BLaER1 treated with 17β-estradiol and CSF1 and Interleukin-3, amounts not matched to agents 10 nM and 100 nM (cell line): ENCODE measurements at regions not wholly inside any gene's neighbourhood (a gene's known extent, or its start where the extent isn't known, plus 50 kb on each side); places are given as distances from the start of the nearest gene placed in this dataset.
"Not testable (repeated sequence)": the region's sequence is repeated elsewhere in the genome, so short reads cannot be mapped to it uniquely, and the experiment has no call there.

Source experiments
- H3K27ac ChIP-seq, 11 experiments: shearing (Covaris generic); formaldehyde crosslinking; 2 replicates each; pipeline ENCODE4 v1.8.1; 2022
- H3K27me3 ChIP-seq, 11 experiments: shearing (Covaris generic); formaldehyde crosslinking; 2 replicates each; pipeline ENCODE4 v1.8.1; 2022
- H3K36me3 ChIP-seq, 11 experiments: shearing (Covaris generic); formaldehyde crosslinking; 2 replicates each; pipeline ENCODE4 v1.8.1; 2022
- H3K4me1 ChIP-seq, 10 experiments: shearing (Covaris generic); formaldehyde crosslinking; 2 replicates each; pipeline ENCODE4 v1.8.1; 2022
- H3K4me2 ChIP-seq, 11 experiments: shearing (Covaris generic); formaldehyde crosslinking; 2 replicates each; pipeline ENCODE4 v1.8.1; 2022
- H3K4me3 ChIP-seq, 10 experiments: shearing (Covaris generic); formaldehyde crosslinking; 2 replicates each; pipeline ENCODE4 v1.8.1; 2022
- H3K9ac ChIP-seq, 11 experiments: shearing (Covaris generic); formaldehyde crosslinking; 2 replicates each; pipeline ENCODE4 v1.8.1; 2022
- H3K9me3 ChIP-seq, 11 experiments: shearing (Covaris generic); formaldehyde crosslinking; replicated peaks in 1 of 11; 2 replicates each; pipeline ENCODE4 v1.8.1; 2022
- H4K20me1 ChIP-seq, 11 experiments: shearing (Covaris generic); formaldehyde crosslinking; 2 replicates each; pipeline ENCODE4 v1.8.1; 2022
- Cebpa-rat ChIP-seq, 11 experiments: shearing (Covaris generic); IDR thresholded peaks; 2 replicates each; pipeline ENCODE4 v1.8.1; 2022

DNA sequence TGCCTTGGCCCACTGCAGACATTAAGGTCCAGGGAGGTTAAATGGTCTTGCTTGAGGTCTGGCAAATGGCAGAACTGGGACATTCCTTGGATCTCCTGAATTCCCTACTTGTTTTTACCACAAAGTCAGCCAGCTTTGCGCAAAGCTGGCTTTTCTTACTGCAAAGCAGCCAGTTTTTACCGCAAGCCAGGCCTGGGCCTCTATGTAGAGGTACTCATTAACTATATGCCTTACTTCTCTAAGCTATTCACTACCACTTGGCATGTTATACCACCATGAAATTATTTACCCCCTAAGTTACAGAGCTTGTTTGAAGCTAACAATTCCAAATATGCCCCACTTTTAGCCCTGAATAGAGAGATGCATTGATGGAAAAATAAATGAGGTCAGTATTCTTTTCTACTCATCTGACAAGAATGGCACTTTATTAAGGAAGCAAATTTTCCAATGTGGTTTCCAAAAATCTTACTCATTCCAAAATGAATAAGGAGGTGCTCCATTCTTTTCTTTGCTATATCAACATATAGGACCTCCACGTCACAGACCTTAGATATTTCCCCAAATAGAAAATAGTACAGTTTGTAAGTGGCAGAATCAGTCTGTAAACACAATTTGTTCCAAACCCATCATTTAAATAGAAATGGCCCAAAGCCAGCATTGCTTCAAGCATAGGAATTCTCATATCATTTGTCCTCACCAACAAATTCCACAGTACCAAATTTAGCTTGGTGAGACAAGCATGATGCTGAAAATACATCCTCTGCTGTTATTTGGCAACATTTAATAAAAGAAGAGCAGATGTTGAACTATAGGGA, 143.9 kb upstream of the TSC22D1 start:
- Histone ChIP-seq H3K36me3 (no peaks in the 10 kb centered on the region), H3K9me3 (peaks cover 10 to 26% (median 16%) of the 10 kb centered on the region in 11 experiments; a peak in 21 of 22 replicates), H3K27me3 (no peaks in the 10 kb centered on the region), H3K4me1 (no peaks in the 10 kb centered on the region), H3K27ac (no peak overlapping the region), H3K4me3 (no peak overlapping the region), H4K20me1 (no peaks in the 10 kb centered on the region), H3K9ac (no peak overlapping the region), H3K4me2 (no peak overlapping the region)
- no peak for TF ChIP-seq Cebpa-rat (IDR thresholded peaks at IDR 0.05)

DNA sequence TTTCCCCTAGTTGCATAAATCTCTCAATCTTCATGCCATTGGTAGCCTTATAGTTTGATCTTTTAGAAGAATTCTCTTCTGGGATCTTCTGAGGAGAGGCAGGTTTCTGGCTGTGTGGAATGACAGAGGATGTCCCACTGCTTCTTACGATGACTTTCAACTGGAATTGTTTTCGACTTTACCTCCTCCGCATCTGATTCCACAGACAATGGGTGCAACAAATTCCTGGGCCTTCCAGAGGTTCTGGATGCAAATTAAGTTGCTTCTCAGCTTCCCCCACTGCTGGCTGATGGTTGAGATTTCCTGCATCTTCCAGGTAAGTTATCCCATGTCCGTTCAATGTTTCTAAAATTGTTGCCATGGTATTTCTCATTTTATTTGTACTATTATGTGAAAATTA, 142.3 kb upstream of the TSC22D1 start:
- H3K27ac ChIP-seq, result no peak overlapping the region

DNA sequence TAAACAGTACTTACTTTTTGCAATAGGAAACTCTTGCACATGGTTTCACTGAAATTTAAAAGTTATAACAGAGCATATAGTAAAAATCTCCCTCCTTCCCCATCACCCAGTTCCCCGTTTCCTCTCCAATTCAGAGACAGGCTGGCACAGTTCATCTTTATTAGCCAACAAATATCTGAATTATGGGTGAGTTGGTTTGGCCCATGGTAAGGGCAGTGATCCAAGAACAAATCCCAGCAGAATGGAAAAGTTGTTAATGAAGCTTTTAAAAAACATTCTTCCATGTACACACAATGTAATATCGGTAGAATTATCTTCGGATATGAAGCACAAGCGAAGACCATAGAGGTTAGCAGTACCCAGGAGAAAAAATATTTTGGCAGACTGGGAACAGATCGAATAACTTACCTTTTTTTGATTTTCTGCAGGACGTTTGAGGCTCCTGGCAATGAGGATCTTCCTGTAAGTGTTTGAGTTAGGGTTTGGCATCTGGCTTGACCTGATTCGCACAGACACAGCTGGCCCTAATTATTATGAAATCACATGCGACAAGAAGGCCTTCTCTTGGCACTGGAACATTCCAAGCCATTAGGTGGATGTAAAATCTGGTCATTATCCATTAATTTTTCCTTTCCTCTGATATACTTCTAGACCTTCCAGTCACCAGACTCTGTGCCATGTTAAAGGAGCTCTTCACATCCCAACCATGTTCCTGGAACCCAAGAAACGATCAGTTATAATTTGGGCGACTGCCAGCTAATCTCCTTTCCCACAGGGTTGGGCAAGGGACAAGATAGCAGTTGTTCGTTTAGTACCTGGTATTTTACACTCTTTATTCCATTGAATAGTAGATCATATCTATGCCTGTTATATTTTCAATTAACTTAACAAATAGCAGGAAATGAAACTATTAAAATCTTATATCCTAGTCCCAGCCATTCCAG, 139.4 kb upstream of the TSC22D1 start:
- H3K9ac ChIP-seq, result no peak overlapping the region

More for the DNA sequence above, 142.3 kb upstream of the TSC22D1 start:
- no peaks in the 10 kb centered on the region for H3K4me1 ChIP-seq
- H3K4me2 ChIP-seq, result no peak overlapping the region
- H3K4me3 ChIP-seq, result no peak overlapping the region
- H3K9me3 ChIP-seq, result peaks cover 10 to 24% (median 16%) of the 10 kb centered on the region in 11 experiments; a peak in 21 of 22 replicates
- no peak for TF ChIP-seq Cebpa-rat (IDR thresholded peaks at IDR 0.05)
- no peaks in the 10 kb centered on the region for H3K36me3 ChIP-seq
- no peaks in the 10 kb centered on the region for H4K20me1 ChIP-seq
- H3K27me3 ChIP-seq, result no peaks in the 10 kb centered on the region
- no peak overlapping the region for H3K9ac ChIP-seq

DNA sequence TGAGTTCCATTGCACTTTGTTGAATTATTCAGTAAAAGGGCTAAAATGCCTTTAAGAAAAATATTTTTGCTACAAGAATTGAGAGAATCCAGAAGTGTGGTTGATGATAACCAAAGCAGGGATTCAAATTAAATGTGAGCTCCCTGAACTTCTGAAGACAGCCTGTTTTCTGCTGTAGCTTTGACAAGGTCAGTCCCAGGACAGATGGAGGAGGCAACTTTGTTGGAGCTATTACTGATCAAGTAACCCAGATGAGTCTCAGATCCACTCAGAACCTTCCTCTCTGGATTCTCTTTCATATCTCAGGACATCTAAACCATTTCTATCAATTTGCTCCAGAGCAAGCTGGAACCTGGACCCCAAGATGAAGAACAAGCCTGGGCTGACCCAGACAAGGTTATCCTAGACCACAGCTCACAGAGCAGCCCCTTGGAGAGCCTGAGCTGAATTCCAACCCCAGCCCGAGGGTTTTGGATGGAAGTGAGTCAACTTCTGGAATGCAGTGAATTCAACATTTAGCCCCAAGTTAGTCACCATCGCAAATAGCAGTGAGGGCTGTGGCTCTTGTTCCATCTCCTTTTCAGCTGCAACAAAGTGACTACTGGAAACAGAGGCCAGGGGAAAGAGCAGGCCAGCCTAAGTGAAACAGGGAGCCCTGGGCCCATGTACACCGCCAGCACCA, 137.8 kb upstream of the TSC22D1 start:
- no peak overlapping the region for H3K9ac ChIP-seq
- no peaks in the 10 kb centered on the region for H4K20me1 ChIP-seq
- H3K4me1 ChIP-seq, result peaks cover 0 to 18% (median 0%) of the 10 kb centered on the region in 10 experiments; a peak in 6 of 20 replicates
- H3K27ac ChIP-seq, result no peak overlapping the region
- H3K9me3 ChIP-seq, result no peaks in the 10 kb centered on the region
- H3K27me3 ChIP-seq, result no peaks in the 10 kb centered on the region
- no peak overlapping the region for H3K4me3 ChIP-seq
- H3K36me3 ChIP-seq, result no peaks in the 10 kb centered on the region
- TF ChIP-seq Cebpa-rat (IDR thresholded peaks at IDR 0.05), result no peak
- no peak overlapping the region for H3K4me2 ChIP-seq

More for the DNA sequence above, 139.4 kb upstream of the TSC22D1 start:
- Histone ChIP-seq H3K27me3 (no peaks in the 10 kb centered on the region), H3K27ac (no peak overlapping the region), H4K20me1 (no peaks in the 10 kb centered on the region), H3K36me3 (no peaks in the 10 kb centered on the region), H3K4me3 (no peak overlapping the region), H3K9me3 (no peaks in the 10 kb centered on the region), H3K4me2 (no peak overlapping the region), H3K4me1 (peaks cover 0 to 16% (median 0%) of the 10 kb centered on the region in 10 experiments; a peak in 6 of 20 replicates)
- no peak for TF ChIP-seq Cebpa-rat (IDR thresholded peaks at IDR 0.05)

DNA sequence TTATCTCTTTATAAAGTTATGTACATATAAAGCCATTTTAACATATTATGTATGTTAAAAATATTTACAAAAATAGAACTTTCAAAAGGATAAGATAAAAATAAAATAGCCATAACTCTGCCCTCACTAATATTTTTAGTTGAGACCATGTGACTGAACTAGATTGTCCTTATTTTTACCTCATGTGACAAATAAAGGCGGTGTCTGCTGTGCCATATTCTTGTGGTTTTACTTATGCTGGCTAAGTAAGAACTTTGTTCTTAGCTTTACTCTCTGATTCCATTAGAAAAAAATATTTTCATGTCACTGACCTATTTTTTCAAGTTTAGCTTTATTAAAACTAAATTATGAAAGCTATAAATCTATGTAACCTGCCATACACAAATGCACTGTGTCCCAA, 135.6 kb upstream of the TSC22D1 start:
- no peak for TF ChIP-seq Cebpa-rat (IDR thresholded peaks at IDR 0.05)
- H4K20me1 ChIP-seq, result no peaks in the 10 kb centered on the region
- H3K4me1 ChIP-seq, result peaks cover 0 to 18% (median 0%) of the 10 kb centered on the region in 10 experiments; a peak in 6 of 20 replicates
- no peak overlapping the region for H3K27ac ChIP-seq
- H3K36me3 ChIP-seq, result no peaks in the 10 kb centered on the region
- H3K27me3 ChIP-seq, result no peaks in the 10 kb centered on the region
- H3K9ac ChIP-seq, result no peak overlapping the region
- peaks cover 0 to 12% (median 0%) of the 10 kb centered on the region in 11 experiments; a peak in 5 of 22 replicates for H3K9me3 ChIP-seq
- no peak overlapping the region for H3K4me3 ChIP-seq
- 0 out of 22 replicates have a peak overlapping the region, but pooled peaks of 1 of the 11 experiments have one; percentile 31 for H3K4me2 ChIP-seq

DNA sequence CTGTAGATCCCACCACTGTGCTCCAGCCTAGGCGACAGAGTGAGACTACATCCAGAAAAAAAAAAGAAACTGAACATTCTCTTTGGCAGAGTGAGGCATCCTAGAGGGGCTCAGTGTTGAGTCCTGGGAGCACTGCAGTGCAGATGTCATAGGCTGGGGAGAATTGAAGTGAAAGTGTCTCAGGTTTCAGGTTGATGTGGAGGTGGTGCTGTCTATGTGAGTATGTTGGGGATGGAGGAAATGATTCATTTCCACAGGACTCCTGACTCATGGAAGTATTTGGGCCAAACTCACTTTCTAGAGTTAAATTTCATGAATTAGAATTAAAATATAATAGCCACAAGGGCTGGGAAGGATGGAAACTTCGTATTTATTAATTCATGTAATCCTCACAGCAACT, 134.4 kb upstream of the TSC22D1 start:
- Histone ChIP-seq H3K27ac (no peak overlapping the region), H3K4me1 (peaks cover 0 to 18% (median 0%) of the 10 kb centered on the region in 10 experiments; a peak in 6 of 20 replicates), H3K27me3 (no peaks in the 10 kb centered on the region), H3K4me3 (no peak overlapping the region), H3K4me2 (peak overlapping the region in 2 of 11 experiments; percentile 1 to 38; a peak in 4 of 22 replicates), H4K20me1 (no peaks in the 10 kb centered on the region), H3K9ac (no peak overlapping the region), H3K9me3 (peaks cover 0 to 12% (median 0%) of the 10 kb centered on the region in 11 experiments; a peak in 5 of 22 replicates), H3K36me3 (no peaks in the 10 kb centered on the region)
- no peak for TF ChIP-seq Cebpa-rat (IDR thresholded peaks at IDR 0.05)

DNA sequence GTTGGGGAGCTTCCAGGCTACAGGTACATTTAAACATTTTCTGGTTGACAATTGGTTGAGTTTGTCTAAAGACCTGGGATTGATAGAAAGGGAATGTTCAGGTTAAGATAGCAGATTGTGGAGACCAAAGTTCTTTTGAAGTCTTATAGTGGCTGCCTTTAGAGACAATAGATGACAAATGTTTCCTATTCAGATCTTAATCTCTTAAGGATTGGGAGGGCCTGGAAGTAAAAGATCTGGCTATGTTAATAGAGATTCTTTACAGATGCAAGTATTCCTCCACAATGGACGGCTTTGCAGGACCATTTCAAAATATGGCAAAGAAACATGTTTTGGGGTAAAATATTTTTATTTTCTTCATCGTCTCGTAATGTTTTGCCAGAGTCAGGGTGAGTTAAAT, 128.7 kb upstream of the TSC22D1 start:
- H3K36me3 ChIP-seq, H3K4me2 ChIP-seq, H3K4me3 ChIP-seq, H4K20me1 ChIP-seq, H3K4me1 ChIP-seq, H3K9ac ChIP-seq, H3K27ac ChIP-seq, H3K27me3 ChIP-seq: not testable (repeated sequence)
- peaks cover 0 to 12% (median 0%) of the 10 kb centered on the region in 11 experiments; a peak in 5 of 22 replicates for H3K9me3 ChIP-seq

DNA sequence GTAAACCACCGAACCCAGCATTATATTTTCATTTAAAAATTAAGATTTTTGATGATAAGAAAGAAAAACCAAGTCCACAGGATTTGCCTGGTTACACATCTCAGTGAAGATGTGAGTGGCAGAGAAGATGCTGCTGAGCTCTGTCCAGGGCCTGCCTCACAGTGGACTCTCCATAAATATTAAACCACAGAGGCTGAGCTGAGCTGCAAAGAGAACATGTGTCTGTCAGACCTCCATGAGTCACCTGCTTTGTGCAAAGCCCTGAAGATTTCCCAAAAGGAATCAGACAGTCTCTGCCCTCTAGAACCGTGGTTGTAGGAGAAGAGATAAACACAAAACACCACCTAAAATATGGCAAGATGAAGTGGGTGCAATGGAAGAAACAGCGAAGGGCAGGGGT, 127.2 kb upstream of the TSC22D1 start:
- H4K20me1 ChIP-seq, result no peaks in the 10 kb centered on the region
- H3K9me3 ChIP-seq, result peaks cover 0 to 10% (median 0%) of the 10 kb centered on the region in 11 experiments; a peak in 5 of 22 replicates
- H3K4me3 ChIP-seq, result no peak overlapping the region
- H3K36me3 ChIP-seq, result no peaks in the 10 kb centered on the region
- H3K27ac ChIP-seq, result no peak overlapping the region
- no peaks in the 10 kb centered on the region for H3K4me1 ChIP-seq
- H3K27me3 ChIP-seq, result no peaks in the 10 kb centered on the region
- H3K4me2 ChIP-seq, result no peak overlapping the region
- TF ChIP-seq Cebpa-rat (IDR thresholded peaks at IDR 0.05), result no peak
- no peak overlapping the region for H3K9ac ChIP-seq
